22Rv1 (cell line): ENCODE measurements at regions not wholly inside any gene's neighbourhood (a gene's known extent, or its start where the extent isn't known, plus 50 kb on each side); places are given as distances from the start of the nearest gene placed in this dataset.

Experiments
- CTCF ChIP-seq: fragments of 450-650 bp; IDR thresholded peaks from 2 replicates; pipeline ENCODE4 v1.5.1; 2017; ENCODE audit warnings: mild to moderate bottlenecking
- ZFX ChIP-seq: fragments of 450-650 bp; IDR thresholded peaks from 2 replicates; pipeline ENCODE4 v1.6.1; 2017; ENCODE audit warnings: antibody characterized with exemption, borderline replicate concordance

- TF ChIP-seq CTCF (no peak), ZFX (no peak)
These were observed 84.3 kb upstream of the WDR1 start for GRCh38 chr4:10200869-10201268.
